Stimulated activated memory B cell treated with anti-CD40 and anti-IgM and Interleukin-4, amounts not matched to agents 10 μg/mL and 1 μg/mL and 100 μg/mL, for 72 hours (primary cell): ENCODE measurements at regions not wholly inside any gene's neighbourhood (a gene's known extent, or its start where the extent isn't known, plus 50 kb on each side); places are given as distances from the start of the nearest gene placed in this dataset.
A peak's percentile ranks its signal among the peaks of the same experiment; 100 is the strongest.
"Not testable (repeated sequence)": the region's sequence is repeated elsewhere in the genome, so short reads cannot be mapped to it uniquely, and the experiment has no call there.

ENCODE experiments used
- ATAC-seq: fragments of 150-1000 bp; cut with Tn5 transposase; 2 replicates; pipeline ENCODE4 v1.10.0; 2021
- H3K27ac Mint-ChIP-seq: one replicate; pipeline ENCODE4 v1.8.0; 2022; ENCODE audit warnings: mild to moderate bottlenecking, mixed read lengths
- H3K27me3 Mint-ChIP-seq: one replicate; pipeline ENCODE4 v1.8.0; 2022; ENCODE audit warnings: mixed read lengths
- H3K36me3 Mint-ChIP-seq: one replicate; pipeline ENCODE4 v1.8.0; 2022; ENCODE audit warnings: mixed read lengths
- H3K4me1 Mint-ChIP-seq: one replicate; pipeline ENCODE4 v1.8.0; 2022; ENCODE audit warnings: mixed read lengths
- H3K4me3 Mint-ChIP-seq: one replicate; pipeline ENCODE4 v1.8.0; 2022; ENCODE audit warnings: mild to moderate bottlenecking, moderate library complexity, mixed read lengths
- H3K9me3 Mint-ChIP-seq: one replicate; pipeline ENCODE4 v1.8.0; 2022; ENCODE audit warnings: mixed read lengths

DNA sequence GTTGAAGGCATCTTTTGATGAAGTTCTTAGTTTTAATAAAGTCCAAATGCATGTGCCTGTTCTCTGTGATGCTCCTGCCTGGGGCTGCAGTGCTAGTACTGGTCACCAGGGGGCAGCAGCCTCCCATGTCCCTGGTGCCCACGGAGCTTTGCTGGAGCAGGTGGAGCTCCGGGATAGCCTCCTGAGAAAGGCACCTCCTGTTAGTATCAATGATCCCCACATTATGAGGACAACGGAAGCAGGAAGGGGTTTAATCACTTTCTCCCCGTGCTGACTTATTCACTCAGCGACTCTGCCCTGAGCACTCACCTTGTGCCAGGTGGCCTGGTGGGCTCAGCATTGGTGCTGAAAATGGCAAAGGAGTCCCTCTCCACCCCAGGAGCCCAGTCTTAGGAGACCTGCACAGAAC lies 123.0 kb upstream of the PZP start:
- H3K27ac Mint-ChIP-seq, result peak overlapping the region; percentile 56
- no peaks in the 10 kb centered on the region for H3K27me3 Mint-ChIP-seq
- peaks cover 19% of the 10 kb centered on the region for H3K4me1 Mint-ChIP-seq
- H3K9me3 Mint-ChIP-seq, result peaks cover under 1% of the 10 kb centered on the region
- no peak overlapping the region for H3K4me3 Mint-ChIP-seq
- no peaks in the 10 kb centered on the region for H3K36me3 Mint-ChIP-seq
- peak; percentile 75 for ATAC-seq

DNA sequence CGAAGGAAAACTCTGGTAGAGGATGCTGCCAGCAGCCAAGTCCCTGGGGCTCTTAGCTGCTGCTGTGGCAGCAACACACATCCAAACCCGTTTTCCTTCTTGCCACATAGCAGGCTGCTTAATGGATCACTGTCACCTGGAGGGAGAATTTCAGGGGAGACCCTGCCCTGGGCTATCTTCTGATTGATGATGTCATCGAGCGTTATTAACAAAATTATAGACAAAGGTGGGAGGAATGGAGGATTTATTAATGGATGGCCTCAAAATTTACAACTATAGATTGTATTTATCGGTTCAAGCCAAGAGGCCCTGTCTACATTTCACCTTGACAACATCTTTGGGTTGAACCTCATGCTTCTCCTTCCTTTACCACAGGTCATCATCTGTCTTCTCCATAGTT lies 120.8 kb upstream of the PZP start:
- peaks cover 19% of the 10 kb centered on the region for H3K4me1 Mint-ChIP-seq
- H3K27me3 Mint-ChIP-seq, result no peaks in the 10 kb centered on the region
- no peak for ATAC-seq
- no peaks in the 10 kb centered on the region for H3K9me3 Mint-ChIP-seq
- H3K4me3 Mint-ChIP-seq, result no peak overlapping the region
- H3K36me3 Mint-ChIP-seq, result no peaks in the 10 kb centered on the region
- no peak overlapping the region for H3K27ac Mint-ChIP-seq

DNA sequence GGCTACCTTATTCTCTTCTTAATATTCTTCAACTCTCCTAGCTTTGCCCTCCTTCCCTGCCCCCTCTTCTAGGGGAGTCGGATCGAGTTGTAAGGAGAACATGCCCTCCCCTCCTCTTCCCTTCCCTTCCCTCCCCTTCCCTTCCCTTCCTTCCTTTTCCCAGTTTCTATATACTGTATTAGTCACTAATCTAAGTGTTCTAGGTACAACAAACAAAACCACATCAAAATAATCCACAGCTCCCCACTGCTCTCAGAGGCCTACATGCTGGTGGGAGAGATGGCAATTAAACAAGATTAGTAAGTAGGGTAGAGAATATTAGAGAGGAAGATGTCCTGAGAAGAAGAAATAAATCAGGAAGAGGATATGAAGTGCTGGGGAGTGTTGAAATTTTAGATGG lies 119.9 kb upstream of the PZP start:
- peaks cover 18% of the 10 kb centered on the region for H3K4me1 Mint-ChIP-seq
- H3K9me3 Mint-ChIP-seq, result no peaks in the 10 kb centered on the region
- H3K36me3 Mint-ChIP-seq, result no peaks in the 10 kb centered on the region
- H3K4me3 Mint-ChIP-seq, result no peak overlapping the region
- no peaks in the 10 kb centered on the region for H3K27me3 Mint-ChIP-seq
- no peak for ATAC-seq
- H3K27ac Mint-ChIP-seq, result no peak overlapping the region

DNA sequence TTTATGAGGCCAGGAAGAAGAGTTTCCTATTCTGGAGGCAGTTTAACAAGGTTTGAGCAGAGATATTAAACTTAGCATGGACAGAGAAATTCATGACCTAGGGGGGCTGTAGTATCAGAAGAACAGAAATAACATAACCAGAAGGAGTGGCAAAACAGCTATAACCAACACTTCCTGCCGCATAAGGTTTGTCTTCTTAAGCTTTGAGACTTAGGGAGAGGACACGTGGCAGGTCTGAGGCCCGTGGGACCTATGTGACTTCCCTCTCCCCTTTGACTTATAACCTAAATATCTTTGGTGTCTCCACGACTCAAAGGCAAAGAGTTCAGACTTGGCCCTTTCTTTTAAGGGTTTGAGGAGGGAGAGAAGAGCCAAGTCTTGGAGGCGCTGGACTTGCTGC lies 119.1 kb upstream of the PZP start:
- H3K9me3 Mint-ChIP-seq, result no peaks in the 10 kb centered on the region
- H3K4me3 Mint-ChIP-seq, result no peak overlapping the region
- peaks cover 13% of the 10 kb centered on the region for H3K4me1 Mint-ChIP-seq
- no peaks in the 10 kb centered on the region for H3K36me3 Mint-ChIP-seq
- no peak overlapping the region for H3K27ac Mint-ChIP-seq
- no peak for ATAC-seq
- H3K27me3 Mint-ChIP-seq, result no peaks in the 10 kb centered on the region

DNA sequence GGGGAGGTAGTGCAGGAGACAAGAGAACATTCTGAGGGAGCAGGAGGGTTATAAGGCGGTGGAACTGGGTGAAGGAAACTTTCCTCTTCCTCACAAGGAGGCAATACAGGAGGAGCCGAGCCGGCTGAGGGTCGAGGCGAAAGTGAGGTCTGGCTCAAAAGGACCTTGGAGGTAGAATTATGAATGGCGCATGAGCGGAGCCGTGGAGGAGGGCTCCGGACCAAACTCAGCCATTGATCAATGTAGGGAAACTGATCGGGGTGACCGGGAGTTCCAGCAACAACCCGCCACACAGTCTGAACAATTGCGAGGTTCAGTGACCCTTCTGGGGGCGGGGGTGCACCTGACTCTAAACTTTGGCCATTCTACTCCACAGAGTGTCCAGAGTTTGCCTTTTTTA lies 118.7 kb upstream of the PZP start:
- not testable (repeated sequence) for H3K27me3 Mint-ChIP-seq, H3K36me3 Mint-ChIP-seq, ATAC-seq, H3K4me3 Mint-ChIP-seq, H3K9me3 Mint-ChIP-seq, H3K27ac Mint-ChIP-seq
- peaks cover 13% of the 10 kb centered on the region for H3K4me1 Mint-ChIP-seq

DNA sequence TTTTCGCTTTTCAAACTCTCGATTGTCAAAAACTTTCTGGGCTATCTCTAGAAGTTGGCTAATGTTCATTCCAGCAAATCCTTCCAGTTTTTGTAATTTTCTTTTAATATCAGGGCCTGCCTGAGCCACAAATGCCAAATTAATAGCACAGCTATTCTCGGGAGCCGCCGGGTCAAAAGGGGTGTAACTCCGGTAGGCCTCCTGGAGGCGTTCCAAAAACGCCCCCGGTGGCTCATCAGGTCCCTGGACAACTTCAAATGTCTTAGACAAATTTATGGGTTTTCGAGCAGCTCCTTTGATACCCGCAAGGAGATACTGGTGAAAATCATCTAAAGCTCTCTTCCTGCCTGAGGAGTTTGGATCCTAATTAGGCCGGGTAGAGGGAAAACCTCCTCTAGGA lies 117.9 kb upstream of the PZP start:
- Mint-ChIP-seq H3K4me1 (peaks cover 9% of the 10 kb centered on the region), H3K4me3 (no peak overlapping the region), H3K27me3 (no peaks in the 10 kb centered on the region), H3K9me3 (no peaks in the 10 kb centered on the region), H3K27ac (no peak overlapping the region), H3K36me3 (no peaks in the 10 kb centered on the region)
- ATAC-seq, result no peak

DNA sequence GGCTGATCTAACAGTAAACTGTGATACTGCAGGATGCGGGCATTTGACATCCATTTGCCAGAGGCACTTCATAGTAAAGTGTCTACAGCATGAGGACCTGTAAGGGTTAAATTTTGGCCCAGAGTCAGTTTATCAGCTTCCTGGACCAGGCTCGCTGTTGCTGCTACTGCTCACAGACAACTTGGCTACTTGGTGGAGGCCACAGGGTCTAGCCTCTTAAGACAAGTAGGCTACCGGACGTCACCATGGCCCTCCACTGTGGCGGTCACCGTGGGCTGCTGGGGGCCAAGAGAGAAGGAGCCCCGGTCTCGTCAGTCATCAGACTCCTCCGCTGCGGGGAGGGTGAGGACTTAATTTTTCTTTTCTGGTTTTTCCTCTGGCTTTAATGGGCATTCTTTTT lies 117.3 kb upstream of the PZP start:
- ATAC-seq, result no peak
- H3K27me3 Mint-ChIP-seq, result no peaks in the 10 kb centered on the region
- H3K36me3 Mint-ChIP-seq, result no peaks in the 10 kb centered on the region

DNA sequence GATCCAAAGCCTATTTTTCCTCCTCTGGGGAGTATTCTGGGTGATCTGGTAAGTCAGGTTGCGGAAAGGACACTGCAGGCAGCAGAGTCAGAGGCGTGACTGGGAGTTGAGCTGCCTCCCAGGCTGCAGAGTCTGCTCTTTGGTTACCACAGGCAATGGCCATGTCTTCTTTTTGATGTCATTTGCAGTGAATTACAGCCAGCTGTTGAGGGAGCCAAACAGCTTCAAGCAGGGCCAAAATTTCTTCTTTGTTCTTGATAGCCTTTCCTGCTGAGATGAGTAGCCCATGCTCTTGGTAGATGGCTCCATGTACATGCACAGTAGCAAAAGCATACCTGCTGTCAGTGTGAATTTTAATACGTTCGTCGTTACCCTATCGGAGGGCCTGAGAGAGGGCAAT lies 116.6 kb upstream of the PZP start:
- Mint-ChIP-seq H3K36me3 (no peaks in the 10 kb centered on the region), H3K4me1 (peaks cover 17% of the 10 kb centered on the region), H3K27me3 (no peaks in the 10 kb centered on the region), H3K27ac (no peak overlapping the region), H3K9me3 (no peaks in the 10 kb centered on the region), H3K4me3 (no peak overlapping the region)
- ATAC-seq, result no peak

More for the DNA sequence above, 117.3 kb upstream of the PZP start:
- no peak overlapping the region for H3K27ac Mint-ChIP-seq
- H3K4me3 Mint-ChIP-seq, result no peak overlapping the region
- no peaks in the 10 kb centered on the region for H3K9me3 Mint-ChIP-seq
- H3K4me1 Mint-ChIP-seq, result peaks cover 10% of the 10 kb centered on the region

DNA sequence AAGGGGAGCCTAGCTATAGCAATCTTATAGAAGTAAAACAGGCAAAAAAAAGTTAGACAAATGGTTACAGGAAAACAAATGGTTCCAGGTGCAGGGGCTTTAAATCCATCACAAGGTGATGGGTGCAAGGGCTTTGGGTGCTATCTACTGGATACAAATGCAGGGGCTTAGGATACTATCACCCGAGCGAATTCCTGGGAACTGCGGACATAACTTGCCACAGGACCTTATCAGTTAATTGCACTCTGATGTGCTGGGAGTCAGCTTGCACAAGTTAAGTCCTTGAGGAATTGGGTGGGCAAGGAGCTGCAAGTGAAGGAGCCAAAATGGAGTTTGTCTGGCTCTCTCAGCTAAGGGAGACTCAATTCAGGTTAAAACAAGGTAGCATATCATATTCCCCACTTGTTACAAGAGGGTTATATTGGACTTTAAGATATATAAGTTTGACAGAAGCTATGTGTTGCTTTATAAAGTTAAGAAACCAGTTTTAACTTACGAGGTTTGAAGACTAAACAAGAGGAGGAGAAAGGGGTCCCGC lies 115.0 kb upstream of the PZP start:
- Mint-ChIP-seq H3K27me3 (no peaks in the 10 kb centered on the region), H3K9me3 (no peaks in the 10 kb centered on the region), H3K4me1 (peaks cover 26% of the 10 kb centered on the region), H3K27ac (no peak overlapping the region), H3K4me3 (no peak overlapping the region), H3K36me3 (no peaks in the 10 kb centered on the region)
- no peak for ATAC-seq

DNA sequence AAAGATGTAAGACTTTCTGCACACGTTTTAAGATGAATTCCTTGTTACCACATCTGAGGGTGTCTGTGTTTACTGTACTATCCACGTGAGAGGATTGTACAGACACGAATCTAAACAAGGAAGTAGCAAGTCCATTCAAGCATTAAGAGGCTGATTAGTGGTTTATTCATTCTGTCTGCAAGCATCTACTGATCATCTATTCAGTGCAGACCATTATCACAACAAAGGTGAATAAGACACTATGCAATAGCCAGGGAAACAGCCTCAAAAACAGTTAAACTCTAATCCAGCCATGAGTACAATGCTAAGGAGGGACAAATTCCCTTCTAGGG lies 111.6 kb upstream of the PZP start:
- peaks cover 17% of the 10 kb centered on the region for H3K4me1 Mint-ChIP-seq
- H3K27ac Mint-ChIP-seq, result peak overlapping the region; percentile 82
- H3K9me3 Mint-ChIP-seq, result no peaks in the 10 kb centered on the region
- no peaks in the 10 kb centered on the region for H3K36me3 Mint-ChIP-seq
- H3K27me3 Mint-ChIP-seq, result no peaks in the 10 kb centered on the region
- H3K4me3 Mint-ChIP-seq, result peak overlapping the region; percentile 62
- ATAC-seq, result peak; percentile 88

DNA sequence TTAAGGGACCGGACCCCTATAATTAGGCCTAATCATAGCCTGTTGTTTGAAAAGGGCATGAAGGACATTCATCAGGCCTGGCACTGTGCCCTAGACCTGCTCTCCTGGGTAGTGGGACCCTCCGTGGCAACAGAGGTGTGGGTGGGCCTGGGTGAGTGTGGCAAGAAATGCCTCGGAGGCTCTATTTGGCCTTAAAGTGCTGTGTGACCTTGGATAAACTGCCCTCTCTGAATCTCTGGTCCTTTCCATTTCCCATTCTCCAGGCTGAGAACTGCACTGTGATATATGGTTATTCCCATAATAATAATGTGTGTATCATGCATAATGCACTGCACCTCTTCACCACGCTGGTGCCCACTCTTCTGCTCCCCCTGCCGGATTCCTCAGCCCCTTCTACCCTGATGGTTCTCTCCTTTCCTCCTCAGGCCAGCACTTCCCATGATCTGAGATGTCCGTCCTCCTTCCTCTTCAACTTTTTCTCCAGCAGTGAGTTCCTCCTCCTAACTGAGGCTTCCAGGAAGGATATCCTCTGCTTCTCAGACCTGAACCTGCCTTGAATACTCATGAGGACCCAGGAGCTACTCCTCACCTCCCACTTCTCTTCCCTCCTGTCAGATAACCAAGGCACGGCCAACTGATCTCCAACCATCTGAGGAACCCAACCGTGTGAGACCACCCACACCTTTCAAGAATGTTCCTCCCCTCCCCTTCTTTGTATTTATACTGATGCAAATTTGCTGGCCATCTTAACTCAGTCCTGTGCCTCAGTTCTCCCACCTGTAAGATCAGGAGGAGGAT lies 111.0 kb upstream of the PZP start:
- Mint-ChIP-seq H3K27me3 (no peaks in the 10 kb centered on the region), H3K27ac (peak overlapping the region; percentile 82), H3K4me1 (peaks cover 17% of the 10 kb centered on the region), H3K9me3 (no peaks in the 10 kb centered on the region), H3K36me3 (no peaks in the 10 kb centered on the region), H3K4me3 (peak overlapping the region; percentile 62)
- peak; percentile 39 for ATAC-seq

DNA sequence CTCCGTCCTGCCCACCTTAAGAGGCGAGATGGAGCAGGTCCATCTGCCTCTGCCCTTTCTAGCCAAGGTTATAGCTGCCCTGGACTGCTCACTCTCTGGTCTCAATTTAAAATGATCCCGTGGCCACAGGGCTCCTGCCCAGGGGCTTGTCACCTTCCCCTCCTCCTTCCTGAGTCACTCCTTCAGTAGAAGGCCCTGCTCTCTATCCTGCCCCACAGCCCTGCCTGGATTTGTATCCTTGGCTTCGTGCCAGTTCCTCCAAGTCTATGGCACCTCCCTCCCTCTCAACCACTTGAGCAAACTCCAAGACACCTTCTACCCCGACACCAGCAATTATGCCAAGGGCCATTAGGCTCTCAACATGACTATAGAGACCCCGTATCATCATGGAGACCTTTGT lies 105.3 kb upstream of the PZP start:
- not testable (repeated sequence) for ATAC-seq, H3K27me3 Mint-ChIP-seq, H3K9me3 Mint-ChIP-seq, H3K27ac Mint-ChIP-seq, H3K4me3 Mint-ChIP-seq, H3K36me3 Mint-ChIP-seq
- peaks cover 12% of the 10 kb centered on the region for H3K4me1 Mint-ChIP-seq

DNA sequence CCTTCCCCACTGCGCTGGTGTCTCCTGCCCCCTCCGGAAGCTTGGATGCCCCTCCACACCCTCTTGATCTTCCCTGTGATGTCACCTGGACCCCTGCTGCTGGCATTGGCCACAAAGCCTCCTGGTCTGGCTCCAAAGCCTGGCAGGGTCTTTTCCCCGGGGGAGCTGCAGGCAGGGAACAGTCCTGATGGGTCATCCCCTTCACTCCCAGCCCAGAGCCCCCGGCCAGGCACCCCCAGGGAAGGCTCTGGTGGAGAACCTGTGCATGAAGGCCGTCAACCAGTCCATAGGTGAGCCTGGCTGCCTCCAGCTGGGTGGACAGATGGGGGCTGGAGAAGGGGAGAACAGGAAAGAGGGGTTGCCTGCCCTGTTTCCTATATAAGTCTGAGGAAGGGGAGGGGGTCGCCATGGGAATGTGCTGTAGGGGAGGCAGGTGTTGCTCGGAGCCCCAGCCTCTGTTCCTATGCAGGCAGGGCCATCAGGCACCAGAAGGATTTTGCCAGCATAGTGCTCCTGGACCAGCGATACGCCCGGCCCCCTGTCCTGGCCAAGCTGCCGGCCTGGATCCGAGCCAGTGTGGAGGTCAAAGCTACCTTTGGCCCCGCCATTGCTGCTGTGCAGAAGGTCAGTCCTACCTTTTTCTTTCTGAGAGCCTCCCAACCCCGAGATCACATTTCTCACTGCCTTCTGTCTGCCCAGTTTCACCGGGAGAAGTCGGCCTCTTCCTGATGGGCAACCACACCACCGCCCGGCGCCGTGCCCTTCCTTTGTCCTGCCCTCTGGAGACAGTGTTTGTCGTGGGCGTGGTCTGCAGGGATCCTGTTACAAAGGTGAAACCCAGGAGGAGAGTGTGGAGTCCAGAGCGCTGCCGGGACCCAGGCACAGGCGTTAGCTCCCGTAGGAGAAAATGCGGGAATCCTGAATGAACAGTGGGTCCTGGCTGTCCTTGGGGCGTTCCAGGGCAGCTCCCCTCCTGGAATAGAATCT lies 104.5 kb upstream of the PZP start:
- ATAC-seq, H3K27me3 Mint-ChIP-seq, H3K27ac Mint-ChIP-seq, H3K9me3 Mint-ChIP-seq, H3K36me3 Mint-ChIP-seq, H3K4me3 Mint-ChIP-seq: not testable (repeated sequence)
- H3K4me1 Mint-ChIP-seq, result peaks cover 12% of the 10 kb centered on the region

DNA sequence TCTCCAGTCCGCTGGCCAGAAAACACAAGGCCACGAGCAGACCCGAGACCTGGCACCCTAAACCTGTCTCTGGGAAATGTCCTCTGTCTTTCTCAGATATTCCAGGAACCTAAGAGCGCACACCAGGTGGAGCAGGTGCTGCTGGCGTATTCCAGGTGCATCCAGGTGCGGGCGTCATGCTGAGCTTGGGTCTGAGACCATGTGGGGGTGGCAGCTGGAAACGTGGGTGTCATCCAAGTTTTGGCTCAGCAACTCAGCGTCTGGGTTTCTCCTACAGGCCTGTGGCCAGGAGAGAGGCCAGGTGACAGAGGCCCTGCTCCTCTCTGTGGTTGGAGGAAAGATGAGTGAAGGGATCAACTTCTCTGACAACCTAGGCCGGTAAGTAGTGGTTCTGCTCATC lies 103.3 kb upstream of the PZP start:
- not testable (repeated sequence) for H3K4me3 Mint-ChIP-seq, ATAC-seq, H3K36me3 Mint-ChIP-seq, H3K27ac Mint-ChIP-seq, H3K9me3 Mint-ChIP-seq, H3K27me3 Mint-ChIP-seq
- H3K4me1 Mint-ChIP-seq, result peaks cover 12% of the 10 kb centered on the region

DNA sequence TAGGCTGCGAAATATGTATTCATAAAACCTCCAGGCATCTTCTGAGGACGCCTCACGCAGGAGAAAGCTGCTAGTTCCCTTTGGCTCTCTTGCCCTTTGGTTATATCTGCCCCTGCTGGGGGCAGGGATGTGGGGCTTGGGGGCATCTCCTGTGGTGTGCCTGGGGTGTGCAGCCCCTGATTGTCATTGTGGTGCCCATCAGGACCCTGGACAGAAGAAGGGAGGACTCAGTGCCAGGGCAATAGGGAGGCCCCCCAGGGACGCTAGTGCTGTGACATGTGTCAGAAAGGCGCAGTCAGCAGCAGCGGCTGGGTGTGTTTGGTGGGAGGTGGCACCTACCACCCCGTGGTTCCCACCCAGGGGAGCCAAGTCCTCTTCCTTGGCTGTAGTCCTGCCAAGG lies 102.5 kb upstream of the PZP start:
- H3K4me3 Mint-ChIP-seq, H3K36me3 Mint-ChIP-seq, H3K27ac Mint-ChIP-seq, H3K9me3 Mint-ChIP-seq, H3K27me3 Mint-ChIP-seq, ATAC-seq: not testable (repeated sequence)
- peaks cover 12% of the 10 kb centered on the region for H3K4me1 Mint-ChIP-seq

DNA sequence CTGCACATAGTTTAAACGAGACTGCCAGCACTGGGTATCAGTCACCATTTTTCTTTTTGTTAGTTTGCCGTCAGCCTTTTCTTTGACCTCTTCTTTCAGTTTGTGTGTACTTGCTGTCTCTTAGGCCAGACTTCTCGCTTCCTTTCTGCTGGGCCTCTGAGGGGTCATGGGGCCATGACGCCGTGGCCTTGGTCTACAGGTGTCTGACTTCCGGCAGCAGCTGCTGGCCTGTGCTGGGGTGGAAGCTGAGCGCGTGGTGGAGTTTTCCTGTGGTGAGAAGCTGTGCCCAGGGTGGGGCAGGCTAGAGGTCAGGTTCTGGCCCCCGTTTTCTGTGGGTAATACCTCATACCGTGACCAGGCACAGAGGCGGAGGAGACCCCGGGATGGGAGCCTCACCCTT lies 101.6 kb upstream of the PZP start:
- H3K9me3 Mint-ChIP-seq, H3K27me3 Mint-ChIP-seq: not testable (repeated sequence)
- ATAC-seq, result peak; percentile 77
- peaks cover 13% of the 10 kb centered on the region for H3K36me3 Mint-ChIP-seq
- H3K27ac Mint-ChIP-seq, result peak overlapping the region; percentile 76
- H3K4me3 Mint-ChIP-seq, result peak overlapping the region; percentile 36
- peaks cover 12% of the 10 kb centered on the region for H3K4me1 Mint-ChIP-seq
